ENCODE measurements at regions not wholly inside any gene's neighbourhood (a gene's known extent, or its start where the extent isn't known, plus 50 kb on each side); places are given as distances from the start of the nearest gene placed in this dataset.

DNA sequence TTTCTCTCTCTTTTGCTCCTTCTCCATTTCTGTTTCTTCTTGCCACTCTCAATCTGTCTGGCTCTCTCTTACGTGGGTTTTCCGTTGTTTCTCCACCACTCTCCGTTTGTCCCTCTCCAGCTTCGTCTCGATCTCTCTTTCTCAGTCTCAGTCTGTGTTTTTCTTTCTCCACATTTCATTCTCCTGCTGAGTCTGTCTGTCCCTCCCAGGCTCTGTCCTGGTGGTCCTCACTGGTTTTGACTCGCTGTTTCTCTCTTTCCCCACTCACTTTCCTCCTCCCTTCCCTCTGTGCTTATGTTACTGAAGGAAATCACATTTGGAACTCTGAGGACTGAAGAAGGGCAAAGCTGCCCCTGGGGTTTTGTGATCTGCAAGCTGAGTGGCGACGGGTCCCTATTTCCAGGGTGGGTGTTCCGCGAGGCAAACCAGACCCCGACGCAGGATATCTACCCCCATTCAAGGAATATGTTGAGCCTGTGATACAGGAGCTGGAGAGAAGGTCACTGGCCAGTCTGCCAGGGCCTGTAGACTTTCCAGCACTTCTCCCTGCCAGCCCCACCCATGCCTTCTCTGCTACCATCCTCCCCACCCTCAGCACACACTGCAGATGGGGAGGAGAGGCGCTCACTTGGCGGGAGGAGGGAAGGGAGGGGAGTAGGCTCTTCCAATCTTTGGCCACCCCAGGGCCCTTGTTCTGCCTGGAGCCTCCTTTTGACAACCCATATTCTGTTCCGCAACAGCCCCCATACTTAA lies 102.7 kb upstream of the MAP1LC3B2 start:
- Histone ChIP-seq H3K4me1 (ENCODE audit: control insufficient read depth, insufficient read depth, low read length) (peaks cover 44% of the 10 kb centered on the region), H3K27ac (ENCODE audit: low read length) (peak overlapping the region; percentile 98), H3K36me3 (ENCODE audit: control insufficient read depth, insufficient read depth, low read length) (no peaks in the 10 kb centered on the region), H3K4me3 (ENCODE audit: low read length) (no peak overlapping the region), H3K27me3 (ENCODE audit: control insufficient read depth, insufficient read depth, low read length) (no peaks in the 10 kb centered on the region), H3K9me3 (replicated peaks; ENCODE audit: control insufficient read depth, low read depth, low read length) (no peaks in the 10 kb centered on the region)
- 6% methylated on average over 5 of the region's 15 CpGs for WGBS (ENCODE audit: insufficient coverage)
- DNase-seq: peak; percentile 58

- Histone ChIP-seq H3K27ac (ENCODE audit: low read length) (no peak overlapping the region), H3K4me3 (ENCODE audit: low read length) (no peak overlapping the region), H3K36me3 (ENCODE audit: control insufficient read depth, insufficient read depth, low read length) (no peaks in the 10 kb centered on the region), H3K4me1 (ENCODE audit: control insufficient read depth, insufficient read depth, low read length) (peaks cover 44% of the 10 kb centered on the region), H3K9me3 (replicated peaks; ENCODE audit: control insufficient read depth, low read depth, low read length) (no peaks in the 10 kb centered on the region), H3K27me3 (ENCODE audit: control insufficient read depth, insufficient read depth, low read length) (no peaks in the 10 kb centered on the region)
- no peak for DNase-seq
- WGBS (ENCODE audit: insufficient coverage): 86% methylated on average over 8 of the region's 12 CpGs
Observed at GRCh38 chr12:116458492-116458891, 100.7 kb upstream of the MAP1LC3B2 start.

DNA sequence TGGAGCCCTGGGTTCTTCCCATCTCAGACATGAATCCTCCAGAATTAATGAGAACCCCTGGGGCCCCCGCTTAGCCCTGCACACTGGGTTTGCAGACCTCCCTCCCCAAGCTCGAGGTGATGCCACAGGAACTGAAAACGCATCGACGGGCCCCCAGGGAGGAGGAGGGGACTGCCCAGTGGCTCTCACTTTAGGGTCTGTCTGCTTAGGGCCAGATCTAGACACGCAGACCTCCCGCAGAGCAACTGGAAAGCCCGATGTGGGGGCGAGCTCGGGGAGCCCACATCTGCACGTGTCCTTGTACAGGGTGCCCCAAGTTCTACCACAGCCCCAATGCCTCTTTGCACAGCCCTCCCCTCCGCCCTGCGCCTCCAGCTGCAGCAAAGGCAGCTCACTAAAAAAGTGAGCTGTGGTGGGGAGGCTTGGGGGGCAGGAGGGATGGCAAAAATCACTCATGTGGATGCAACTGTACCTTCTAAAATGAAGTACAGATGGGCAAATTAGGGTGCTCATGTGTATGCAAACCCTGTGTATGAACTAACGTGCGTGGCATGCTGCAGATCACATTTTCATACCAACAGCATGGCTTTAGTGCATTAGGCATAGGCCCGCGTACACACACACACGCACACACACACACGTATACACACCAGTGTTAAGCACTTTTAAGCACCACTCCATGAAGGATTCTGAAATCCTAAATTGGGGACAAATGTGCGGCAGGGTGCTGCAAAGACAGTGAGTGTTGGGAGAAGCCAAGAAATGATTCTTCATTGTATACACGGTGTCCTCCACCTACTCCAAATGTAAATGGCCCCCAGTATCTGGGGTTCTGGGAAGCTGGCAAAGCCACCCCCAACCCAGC lies 99.9 kb upstream of the MAP1LC3B2 start:
- Histone ChIP-seq H3K27me3 (ENCODE audit: control insufficient read depth, insufficient read depth, low read length) (no peaks in the 10 kb centered on the region), H3K4me3 (ENCODE audit: low read length) (no peak overlapping the region), H3K4me1 (ENCODE audit: control insufficient read depth, insufficient read depth, low read length) (peaks cover 40% of the 10 kb centered on the region), H3K27ac (ENCODE audit: low read length) (peak overlapping the region; percentile 42), H3K9me3 (replicated peaks; ENCODE audit: control insufficient read depth, low read depth, low read length) (no peaks in the 10 kb centered on the region), H3K36me3 (ENCODE audit: control insufficient read depth, insufficient read depth, low read length) (no peaks in the 10 kb centered on the region)
- no peak for DNase-seq
- 40% methylated on average over 5 of the region's 21 CpGs for WGBS (ENCODE audit: insufficient coverage)

DNA sequence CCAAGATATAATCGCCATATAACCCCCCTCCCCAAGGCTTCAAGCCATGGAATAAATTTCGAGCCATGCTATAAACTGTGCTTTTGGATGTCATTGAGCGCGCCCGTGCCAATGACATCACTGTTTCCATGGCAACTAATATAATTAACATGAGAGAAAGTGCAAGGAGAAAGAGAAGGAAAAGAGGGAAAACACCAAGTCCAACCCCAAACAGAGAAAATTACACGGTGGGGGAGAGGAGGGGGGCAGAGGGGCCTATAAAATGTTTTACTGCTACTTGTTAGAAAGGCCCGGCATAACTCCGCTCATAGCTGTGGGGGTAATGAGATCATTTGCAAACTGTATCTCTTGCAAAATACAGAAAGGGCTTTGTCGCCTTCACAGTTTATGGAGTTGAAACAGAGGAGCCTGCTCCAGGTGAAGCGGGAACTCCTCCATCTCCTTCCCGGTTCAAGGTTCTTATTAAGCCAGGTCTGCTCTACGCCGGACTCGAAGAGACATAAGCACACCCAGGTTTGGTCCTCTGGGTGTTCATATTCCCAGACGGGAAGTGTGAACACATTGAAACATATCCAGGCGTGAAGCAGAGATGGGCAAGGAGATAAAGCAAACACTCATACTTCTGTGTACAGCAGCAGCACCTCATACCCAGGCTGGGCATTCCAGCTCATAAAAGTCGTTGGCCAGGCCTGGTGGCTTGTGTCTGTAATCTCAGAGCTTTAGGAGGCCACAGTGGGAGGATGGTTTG lies 99.1 kb upstream of the MAP1LC3B2 start:
- H3K27me3 ChIP-seq (ENCODE audit: control insufficient read depth, insufficient read depth, low read length): no peaks in the 10 kb centered on the region
- H3K9me3 ChIP-seq (replicated peaks; ENCODE audit: control insufficient read depth, low read depth, low read length): no peaks in the 10 kb centered on the region
- WGBS (ENCODE audit: insufficient coverage): 36% methylated on average over 6 of the region's 17 CpGs
- H3K36me3 ChIP-seq (ENCODE audit: control insufficient read depth, insufficient read depth, low read length): no peaks in the 10 kb centered on the region
- peaks cover 33% of the 10 kb centered on the region for H3K4me1 ChIP-seq (ENCODE audit: control insufficient read depth, insufficient read depth, low read length)
- peak; percentile 90 for DNase-seq
- peak overlapping the region; percentile 42 for H3K27ac ChIP-seq (ENCODE audit: low read length)
- H3K4me3 ChIP-seq (ENCODE audit: low read length): no peak overlapping the region

- H3K36me3 ChIP-seq (ENCODE audit: control insufficient read depth, insufficient read depth, low read length): no peaks in the 10 kb centered on the region
- WGBS (ENCODE audit: insufficient coverage): 100% methylated on average over 5 of the region's 6 CpGs
Observed at GRCh38 chr12:116461060-116461459, 98.1 kb upstream of the MAP1LC3B2 start.

GRCh38 chr12:116463366-116463765 lies 95.8 kb upstream of the MAP1LC3B2 start:
- Histone ChIP-seq H3K4me1 (ENCODE audit: control insufficient read depth, insufficient read depth, low read length) (peaks cover 14% of the 10 kb centered on the region), H3K9me3 (replicated peaks; ENCODE audit: control insufficient read depth, low read depth, low read length) (no peaks in the 10 kb centered on the region), H3K36me3 (ENCODE audit: control insufficient read depth, insufficient read depth, low read length) (no peaks in the 10 kb centered on the region), H3K4me3 (ENCODE audit: low read length) (no peak overlapping the region), H3K27me3 (ENCODE audit: control insufficient read depth, insufficient read depth, low read length) (no peaks in the 10 kb centered on the region), H3K27ac (ENCODE audit: low read length) (no peak overlapping the region)
- no CpG with 5 or more reads among the region's 1 CpG for WGBS (ENCODE audit: insufficient coverage)
- DNase-seq: no peak

More at GRCh38 chr12:116461060-116461459, 98.1 kb upstream of the MAP1LC3B2 start:
- no peak for DNase-seq
- no peak overlapping the region for H3K27ac ChIP-seq (ENCODE audit: low read length)
- H3K9me3 ChIP-seq (replicated peaks; ENCODE audit: control insufficient read depth, low read depth, low read length): no peaks in the 10 kb centered on the region
- H3K4me1 ChIP-seq (ENCODE audit: control insufficient read depth, insufficient read depth, low read length): peaks cover 25% of the 10 kb centered on the region
- H3K4me3 ChIP-seq (ENCODE audit: low read length): no peak overlapping the region
- H3K27me3 ChIP-seq (ENCODE audit: control insufficient read depth, insufficient read depth, low read length): no peaks in the 10 kb centered on the region

- Histone ChIP-seq H3K27me3 (ENCODE audit: control insufficient read depth, insufficient read depth, low read length) (no peaks in the 10 kb centered on the region), H3K9me3 (replicated peaks; ENCODE audit: control insufficient read depth, low read depth, low read length) (no peaks in the 10 kb centered on the region), H3K36me3 (ENCODE audit: control insufficient read depth, insufficient read depth, low read length) (no peaks in the 10 kb centered on the region), H3K4me1 (ENCODE audit: control insufficient read depth, insufficient read depth, low read length) (peaks cover under 1% of the 10 kb centered on the region), H3K4me3 (ENCODE audit: low read length) (no peak overlapping the region), H3K27ac (ENCODE audit: low read length) (no peak overlapping the region)
- no peak for DNase-seq
- no CpG with 5 or more reads among the region's 3 CpGs for WGBS (ENCODE audit: insufficient coverage)
Observed at GRCh38 chr12:116465407-116465806, 93.8 kb upstream of the MAP1LC3B2 start.

DNA sequence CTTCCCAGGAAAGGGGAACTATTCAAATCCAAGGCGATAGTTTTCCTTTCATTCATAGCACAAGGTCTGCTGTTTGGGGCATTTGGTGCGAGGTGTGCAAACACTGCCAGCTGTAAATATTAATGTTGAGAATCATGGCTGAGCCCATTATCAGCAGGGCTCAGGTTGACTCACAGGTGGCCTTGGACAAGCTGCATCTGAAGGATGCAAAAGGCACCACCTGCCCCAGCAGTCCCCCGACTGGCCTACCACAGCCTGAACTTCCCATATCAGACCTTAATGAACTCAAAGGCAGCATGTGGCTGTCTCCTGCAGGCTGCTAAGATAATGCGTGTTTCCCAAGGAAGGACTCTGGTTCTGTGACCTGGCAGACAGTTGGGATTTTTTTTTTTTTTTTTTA lies 93.3 kb upstream of the MAP1LC3B2 start:
- WGBS (ENCODE audit: insufficient coverage): 100% methylated on average over 1 of the region's 4 CpGs

DNA sequence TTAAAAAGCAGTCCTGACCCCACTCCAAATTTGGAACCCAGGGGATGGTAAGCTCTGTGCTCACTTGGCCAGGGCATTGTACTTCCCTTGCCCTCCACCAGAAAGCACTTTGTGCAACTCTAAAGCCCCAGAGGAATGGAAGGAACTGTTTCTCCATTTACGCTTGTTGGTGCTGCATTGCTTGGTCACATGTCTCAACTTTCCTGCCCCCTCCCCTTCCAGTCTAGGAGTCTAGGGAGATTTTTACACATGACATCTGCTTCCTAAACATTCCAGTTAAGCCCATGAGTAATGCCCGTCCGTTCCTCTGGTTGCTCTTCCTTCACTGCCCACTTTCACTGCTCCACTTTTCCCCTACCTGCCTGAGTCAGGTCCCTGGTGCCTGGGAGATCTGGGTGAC lies 92.6 kb upstream of the MAP1LC3B2 start:
- no peaks in the 10 kb centered on the region for H3K9me3 ChIP-seq (replicated peaks; ENCODE audit: control insufficient read depth, low read depth, low read length)
- peak; percentile 53 for DNase-seq
- no peak overlapping the region for H3K27ac ChIP-seq (ENCODE audit: low read length)
- H3K36me3 ChIP-seq (ENCODE audit: control insufficient read depth, insufficient read depth, low read length): no peaks in the 10 kb centered on the region
- no CpG with 5 or more reads among the region's 3 CpGs for WGBS (ENCODE audit: insufficient coverage)
- peaks cover 6% of the 10 kb centered on the region for H3K4me1 ChIP-seq (ENCODE audit: control insufficient read depth, insufficient read depth, low read length)
- no peak overlapping the region for H3K4me3 ChIP-seq (ENCODE audit: low read length)
- H3K27me3 ChIP-seq (ENCODE audit: control insufficient read depth, insufficient read depth, low read length): no peaks in the 10 kb centered on the region

More for the DNA sequence above, 93.3 kb upstream of the MAP1LC3B2 start:
- no peaks in the 10 kb centered on the region for H3K9me3 ChIP-seq (replicated peaks; ENCODE audit: control insufficient read depth, low read depth, low read length)
- H3K27ac ChIP-seq (ENCODE audit: low read length): no peak overlapping the region
- no peak for DNase-seq
- H3K4me3 ChIP-seq (ENCODE audit: low read length): no peak overlapping the region
- no peaks in the 10 kb centered on the region for H3K27me3 ChIP-seq (ENCODE audit: control insufficient read depth, insufficient read depth, low read length)
- H3K36me3 ChIP-seq (ENCODE audit: control insufficient read depth, insufficient read depth, low read length): no peaks in the 10 kb centered on the region
- peaks cover under 1% of the 10 kb centered on the region for H3K4me1 ChIP-seq (ENCODE audit: control insufficient read depth, insufficient read depth, low read length)

DNA sequence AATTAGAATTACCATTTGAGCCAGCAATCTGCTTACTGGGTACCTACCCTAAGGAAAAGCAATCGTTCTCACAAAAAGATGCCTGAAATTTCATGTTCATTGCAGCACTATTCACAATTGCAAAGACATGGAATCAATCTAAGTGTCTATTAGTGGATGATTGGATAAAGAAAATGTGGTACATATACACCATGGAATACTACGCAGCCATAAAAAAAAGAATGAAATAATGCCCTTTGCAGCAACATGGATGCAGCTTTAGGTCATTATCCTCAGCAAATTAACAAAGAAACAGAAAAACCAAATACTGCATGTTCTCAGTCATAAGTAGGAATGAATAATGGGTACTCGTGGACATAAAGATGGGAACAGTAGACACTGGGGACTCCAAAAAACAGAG lies 89.8 kb upstream of the MAP1LC3B2 start:
- WGBS (ENCODE audit: insufficient coverage): 100% methylated on average over 1 of the region's 3 CpGs

More for the DNA sequence above, 89.8 kb upstream of the MAP1LC3B2 start:
- H3K4me1 ChIP-seq (ENCODE audit: control insufficient read depth, insufficient read depth, low read length): peaks cover 6% of the 10 kb centered on the region
- no peak overlapping the region for H3K4me3 ChIP-seq (ENCODE audit: low read length)
- no peaks in the 10 kb centered on the region for H3K36me3 ChIP-seq (ENCODE audit: control insufficient read depth, insufficient read depth, low read length)
- DNase-seq: no peak
- no peak overlapping the region for H3K27ac ChIP-seq (ENCODE audit: low read length)
- H3K27me3 ChIP-seq (ENCODE audit: control insufficient read depth, insufficient read depth, low read length): no peaks in the 10 kb centered on the region
- H3K9me3 ChIP-seq (replicated peaks; ENCODE audit: control insufficient read depth, low read depth, low read length): no peaks in the 10 kb centered on the region

All from muscle of leg (tissue), 3 donors.